OCI-LY7 (cell line): ENCODE measurements at regions not wholly inside any gene's neighbourhood (a gene's known extent, or its start where the extent isn't known, plus 50 kb on each side); places are given as distances from the start of the nearest gene placed in this dataset.

ENCODE experiments used
- BruUV-seq: library from RNA; stranded (reverse); fragments of 400-500 nt; replicated peaks from 2 replicates; lab custom pipeline; 2021; lab: Mats Ljungman, UMichigan
- CTCF ChIA-PET: fragments of 300-600 bp; sonication (Branson Sonifier 250); formaldehyde crosslinking; loops from one replicate; lab custom pipeline; 2022; ENCODE audit warnings: antibody characterized with exemption; ENCODE audit not compliant: unreplicated experiment; lab: Charles Lee
- POLR2A ChIA-PET: fragments of 300-600 bp; sonication (Branson Sonifier 250); formaldehyde crosslinking; loops from one replicate; lab custom pipeline; 2022; ENCODE audit warnings: antibody characterized with exemption; lab: Charles Lee
- DNase-seq: peaks from one replicate; pipeline ENCODE4 v3.0.0-alpha.2; 2015; ENCODE audit warnings: low spot score
- H2AFZ ChIP-seq: fragments of 200-600 bp; sonication (generic), shearing (Covaris generic); 2 replicates; pipeline ENCODE4 v1.6.1; 2014; ENCODE audit warnings: mild to moderate bottlenecking, antibody characterized with exemption, low read length, moderate library complexity
- H3K27ac ChIP-seq: fragments of 200-600 bp; sonication (generic); 2 replicates; pipeline ENCODE4 v1.5.1; 2014; ENCODE audit warnings: mixed run types, low read depth, mild to moderate bottlenecking, moderate library complexity, low read length, inconsistent platforms; ENCODE audit not compliant: poor library complexity, severe bottlenecking
- H3K36me3 ChIP-seq: fragments of 200-600 bp; sonication (generic); 2 replicates; pipeline ENCODE4 v1.6.1; 2014; ENCODE audit warnings: mild to moderate bottlenecking, antibody characterized with exemption, low read length, moderate library complexity, mixed read lengths; ENCODE audit not compliant: insufficient read depth
- H3K4me1 ChIP-seq: fragments of 200-600 bp; sonication (generic); 2 replicates; pipeline ENCODE4 v1.5.1; 2014; ENCODE audit warnings: mild to moderate bottlenecking, low read length; ENCODE audit not compliant: insufficient read depth, poor library complexity, severe bottlenecking
- H3K4me2 ChIP-seq: fragments of 200-600 bp; sonication (generic); 2 replicates; pipeline ENCODE4 v1.6.1; 2014; ENCODE audit warnings: mild to moderate bottlenecking, low read length
- H3K4me3 ChIP-seq: fragments of 200-600 bp; sonication (generic); 2 replicates; pipeline ENCODE4 v1.5.1; 2014; ENCODE audit warnings: mild to moderate bottlenecking, low read depth, low read length; ENCODE audit not compliant: poor library complexity, severe bottlenecking
- H3K79me2 ChIP-seq: fragments of 200-600 bp; sonication (generic); 2 replicates; pipeline ENCODE4 v1.6.1; 2016; ENCODE audit warnings: low read depth, mild to moderate bottlenecking, low read length, moderate library complexity, mixed read lengths; ENCODE audit not compliant: insufficient read depth
- H3K9me2 ChIP-seq: fragments of 200-600 bp; sonication (generic); 2 replicates; pipeline ENCODE4 v1.6.1; 2016; ENCODE audit warnings: mild to moderate bottlenecking, low read length, mixed read lengths; ENCODE audit not compliant: insufficient read depth
- H3K9me3 ChIP-seq: fragments of 200-600 bp; sonication (generic); 2 replicates; pipeline ENCODE4 v1.6.1; 2014; ENCODE audit warnings: mild to moderate bottlenecking, mixed run types, low read length, mixed read lengths
- H4K20me1 ChIP-seq: fragments of 200-600 bp; sonication (generic); 2 replicates; pipeline ENCODE4 v1.6.1; 2014; ENCODE audit warnings: mild to moderate bottlenecking, antibody characterized with exemption, low read length, moderate library complexity, mixed read lengths; ENCODE audit not compliant: insufficient read depth
- CTCF ChIP-seq: fragments of 200-600 bp; sonication (generic); conservative IDR thresholded peaks from 2 replicates; pipeline ENCODE4 v1.5.1; 2014; ENCODE audit warnings: mild to moderate bottlenecking, antibody characterized with exemption, low read length, moderate library complexity, mixed read lengths
- EZH2phosphoT487 ChIP-seq: fragments of 200-600 bp; sonication (generic); IDR thresholded peaks from 2 replicates; pipeline ENCODE4 v1.6.1; 2018; ENCODE audit warnings: low read depth, borderline replicate concordance, mild to moderate bottlenecking, mixed run types, antibody characterized with exemption, low read length, moderate library complexity, mixed read lengths
- intact Hi-C: fragments of 100-400 bp; cut with micrococcal nuclease; formaldehyde crosslinking; loops from one replicate; pipeline ENCODE4 v1.10.0; 2022; ENCODE audit not compliant: unreplicated experiment

DNA sequence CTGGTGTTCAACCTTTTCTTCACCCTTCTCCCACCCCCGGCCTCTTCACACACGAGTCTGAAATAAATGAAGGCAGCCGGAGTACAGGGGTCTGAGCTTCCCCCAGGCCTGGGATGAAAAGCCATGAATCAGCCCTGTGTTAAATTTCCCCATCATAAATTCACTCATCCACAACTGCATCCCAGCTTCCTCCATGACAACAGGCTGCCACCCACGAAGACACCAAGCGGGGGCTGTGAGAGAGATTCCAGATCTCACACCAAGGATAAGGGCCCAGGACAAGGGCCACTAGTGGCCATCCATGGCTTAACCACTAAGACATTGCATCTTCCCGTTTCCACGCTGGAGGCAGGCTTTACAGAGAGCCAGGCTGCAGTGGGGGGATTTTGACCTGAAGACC lies 93.9 kb upstream of the NCOR2 start:
- no peak for DNase-seq
- intact Hi-C loops: no loop called here
- ChIA-PET CTCF (no interaction called here), POLR2A (no interaction called here)
- no peaks in the 10 kb centered on the region for H3K9me3 ChIP-seq
- no peak overlapping the region for H3K4me2 ChIP-seq
- BruUV-seq: no TSS peak
- H3K36me3 ChIP-seq: no peaks in the 10 kb centered on the region
- no peak overlapping the region for H2AFZ ChIP-seq
- H3K4me3 ChIP-seq: no peak overlapping the region
- TF ChIP-seq CTCF (no peak), EZH2phosphoT487 (no peak)
- H3K27ac ChIP-seq: no peak overlapping the region
- no peaks in the 10 kb centered on the region for H4K20me1 ChIP-seq
- H3K4me1 ChIP-seq: no peaks in the 10 kb centered on the region
- no peaks in the 10 kb centered on the region for H3K9me2 ChIP-seq
- H3K79me2 ChIP-seq: no peaks in the 10 kb centered on the region

DNA sequence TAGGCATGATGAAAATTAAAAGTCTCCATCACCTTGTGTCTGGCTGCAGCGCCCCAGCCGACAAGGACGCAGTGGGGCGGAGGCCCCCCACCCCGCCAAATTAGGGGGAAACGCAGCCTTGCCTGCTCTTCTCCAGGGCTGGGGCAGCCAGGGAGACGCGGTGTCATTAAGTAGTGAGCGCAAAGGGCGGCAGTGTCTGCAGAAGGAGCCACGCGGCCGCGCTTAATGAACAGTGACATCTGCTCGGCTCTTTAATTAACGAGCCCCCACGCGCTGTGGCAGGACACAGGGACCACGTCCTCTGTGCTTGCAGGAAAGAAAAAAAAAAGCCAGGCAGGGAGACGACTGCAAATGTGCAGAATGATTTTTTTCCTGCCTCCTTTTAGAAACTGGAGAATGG lies 93.4 kb upstream of the NCOR2 start:
- DNase-seq: no peak
- Histone ChIP-seq H4K20me1 (no peaks in the 10 kb centered on the region), H3K9me2 (no peaks in the 10 kb centered on the region), H3K27ac (no peak overlapping the region), H3K79me2 (no peaks in the 10 kb centered on the region), H3K4me3 (no peak overlapping the region), H3K4me2 (no peak overlapping the region), H2AFZ (no peak overlapping the region), H3K36me3 (no peaks in the 10 kb centered on the region), H3K9me3 (no peaks in the 10 kb centered on the region), H3K4me1 (no peaks in the 10 kb centered on the region)
- ChIA-PET POLR2A (no interaction called here), CTCF (no interaction called here)
- BruUV-seq: no TSS peak
- TF ChIP-seq EZH2phosphoT487: no peak
- TF ChIP-seq CTCF: no peak
- intact Hi-C loops: no loop called here

DNA sequence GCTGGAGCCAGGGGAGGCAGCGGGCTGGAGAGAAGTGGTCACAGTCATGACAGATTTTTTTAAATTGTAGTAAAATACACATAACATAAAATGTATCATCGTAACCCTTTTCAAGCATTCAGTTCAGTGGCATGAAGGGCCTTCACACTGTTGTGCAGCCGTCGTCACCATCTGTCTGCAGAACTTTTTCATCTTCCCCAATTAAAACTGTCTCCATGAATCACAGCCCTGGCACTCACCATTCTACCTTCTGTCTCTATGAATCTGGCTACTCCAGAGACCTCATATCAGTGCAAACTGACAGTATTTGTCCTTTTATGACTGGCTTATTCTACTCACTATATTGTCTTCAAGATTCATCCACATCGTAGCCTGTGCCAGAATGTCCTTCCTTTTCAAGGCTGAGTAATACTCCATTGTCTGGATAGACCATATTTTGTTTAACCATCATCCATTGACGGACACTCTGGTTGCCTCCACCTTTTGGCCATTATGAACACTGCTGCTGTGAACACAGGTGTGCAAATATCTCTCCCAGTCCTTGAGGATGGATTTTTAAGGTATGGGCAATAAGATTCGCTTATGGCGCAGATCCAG lies 91.5 kb upstream of the NCOR2 start:
- H3K9me2 ChIP-seq: no peaks in the 10 kb centered on the region
- H3K4me1 ChIP-seq: no peaks in the 10 kb centered on the region
- DNase-seq: no peak
- no peaks in the 10 kb centered on the region for H4K20me1 ChIP-seq
- H3K27ac ChIP-seq: no peak overlapping the region
- ChIA-PET CTCF (no interaction called here), POLR2A (no interaction called here)
- H3K9me3 ChIP-seq: no peaks in the 10 kb centered on the region
- BruUV-seq: no TSS peak
- TF ChIP-seq CTCF (no peak), EZH2phosphoT487 (no peak)
- H2AFZ ChIP-seq: no peak overlapping the region
- H3K4me3 ChIP-seq: no peak overlapping the region
- no peak overlapping the region for H3K4me2 ChIP-seq
- no peaks in the 10 kb centered on the region for H3K36me3 ChIP-seq
- H3K79me2 ChIP-seq: no peaks in the 10 kb centered on the region
- intact Hi-C loops: no loop called here
